GM23338 (cell line): ENCODE measurements at regions not wholly inside any gene's neighbourhood (a gene's known extent, or its start where the extent isn't known, plus 50 kb on each side); places are given as distances from the start of the nearest gene placed in this dataset.

Source experiments
- ATAC-seq: fragments of 200-7000 bp; cut with Tn5 transposase; 3 replicates; pipeline ENCODE4 v1.9.1; 2020
- DNase-seq: peaks from one replicate; pipeline ENCODE4 v3.0.0-alpha.2; 2015; ENCODE audit warnings: low spot score
- H2AFZ ChIP-seq: fragments of 200-600 bp; sonication (generic); 2 replicates; pipeline ENCODE4 v1.8.0; 2016; ENCODE audit warnings: antibody characterized with exemption, mild to moderate bottlenecking, moderate library complexity
- H3F3A ChIP-seq: fragments of 200-600 bp; sonication (generic); replicated peaks from 2 replicates; pipeline ENCODE4 v1.8.0; 2017; ENCODE audit warnings: antibody characterized with exemption, mixed run types, low read depth
- H3K27ac ChIP-seq: fragments of 200-600 bp; sonication (generic); 2 replicates; pipeline ENCODE4 v1.6.1; 2016; ENCODE audit warnings: low read depth
- H3K27me3 ChIP-seq: fragments of 200-600 bp; sonication (generic); 2 replicates; pipeline ENCODE4 v1.8.0; 2016; ENCODE audit warnings: mild to moderate bottlenecking, mixed run types, moderate library complexity; ENCODE audit not compliant: insufficient read depth
- H3K36me3 ChIP-seq: fragments of 200-600 bp; sonication (generic); 2 replicates; pipeline ENCODE4 v1.8.0; 2016; ENCODE audit warnings: mild to moderate bottlenecking; ENCODE audit not compliant: insufficient read depth
- H3K4me1 ChIP-seq: fragments of 200-600 bp; sonication (generic); 2 replicates; pipeline ENCODE4 v1.8.0; 2016; ENCODE audit warnings: mild to moderate bottlenecking, moderate library complexity; ENCODE audit not compliant: insufficient read depth
- H3K4me2 ChIP-seq: fragments of 200-600 bp; sonication (generic); 2 replicates; pipeline ENCODE4 v1.7.1; 2017; ENCODE audit warnings: mixed run types
- H3K4me3 ChIP-seq: fragments of 200-600 bp; sonication (generic); 2 replicates; pipeline ENCODE4 v1.6.1; 2016; ENCODE audit warnings: mixed run types
- H3K79me2 ChIP-seq: fragments of 200-600 bp; sonication (generic); replicated peaks from 2 replicates; pipeline ENCODE4 v1.8.0; 2017; ENCODE audit warnings: mild to moderate bottlenecking; ENCODE audit not compliant: insufficient read depth
- H3K9me2 ChIP-seq: fragments of 200-600 bp; sonication (generic); 2 replicates; pipeline ENCODE4 v1.8.0; 2017; ENCODE audit not compliant: insufficient read depth
- H4K20me1 ChIP-seq: fragments of 200-600 bp; sonication (generic); replicated peaks from 2 replicates; pipeline ENCODE4 v1.8.0; 2017; ENCODE audit warnings: mild to moderate bottlenecking; ENCODE audit not compliant: insufficient read depth
- H3K27ac Mint-ChIP-seq: 2 replicates; pipeline ENCODE4 v1.8.0; 2020; ENCODE audit warnings: inconsistent platforms, mild to moderate bottlenecking, moderate library complexity, mixed read lengths
- H3K27me3 Mint-ChIP-seq: 3 replicates; pipeline ENCODE4 v1.8.0; 2022; ENCODE audit warnings: low read depth, mild to moderate bottlenecking, moderate library complexity, mixed read lengths, inconsistent platforms; ENCODE audit not compliant: insufficient read depth, poor library complexity
- H3K36me3 Mint-ChIP-seq: 3 replicates; pipeline ENCODE4 v1.8.0; 2021; ENCODE audit warnings: low read depth, mild to moderate bottlenecking, inconsistent platforms, moderate library complexity, mixed read lengths
- H3K4me1 Mint-ChIP-seq: 3 replicates; pipeline ENCODE4 v1.8.0; 2020; ENCODE audit warnings: mild to moderate bottlenecking, inconsistent platforms, mixed read lengths
- H3K4me3 Mint-ChIP-seq: 3 replicates; pipeline ENCODE4 v1.8.0; 2021; ENCODE audit warnings: moderate library complexity, mild to moderate bottlenecking, inconsistent platforms, mixed read lengths
- H3K9me3 Mint-ChIP-seq: 3 replicates; pipeline ENCODE4 v1.8.0; 2020; ENCODE audit warnings: moderate library complexity, mild to moderate bottlenecking, inconsistent platforms, mixed read lengths
- EZH2 ChIP-seq: fragments of 200-600 bp; sonication (generic); IDR thresholded peaks from one replicate; pipeline ENCODE4 v1.8.0; 2017; ENCODE audit warnings: antibody characterized with exemption, mild to moderate bottlenecking, low read depth; ENCODE audit not compliant: unreplicated experiment
- EZH2phosphoT487 ChIP-seq: fragments of 200-600 bp; sonication (generic); IDR thresholded peaks from one replicate; pipeline ENCODE4 v1.8.1; 2018; ENCODE audit warnings: antibody characterized with exemption; ENCODE audit not compliant: unreplicated experiment
- NANOG ChIP-seq: IDR thresholded peaks from 2 replicates; pipeline ENCODE4 v1.6.1; 2016; ENCODE audit warnings: antibody characterized with exemption, borderline replicate concordance
- STAT1 ChIP-seq: IDR thresholded peaks from one replicate; pipeline ENCODE4 v1.6.1; 2016; ENCODE audit warnings: antibody characterized with exemption; ENCODE audit not compliant: unreplicated experiment
- TF ChIP-seq, protein P1 (sequence below): fragments of 250-450 bp; sonication (Bioruptor Pico); IDR thresholded peaks from 2 replicates; pipeline ENCODE4 v1.5.0; 2020; ENCODE audit warnings: mild to moderate bottlenecking, moderate library complexity
- TF ChIP-seq, protein P2 (sequence below): IDR thresholded peaks from one replicate; pipeline ENCODE4 v1.6.1; 2018; ENCODE audit warnings: antibody characterized with exemption; ENCODE audit not compliant: unreplicated experiment
- TF ChIP-seq, protein P3 (sequence below): IDR thresholded peaks from 2 replicates; pipeline ENCODE4 v1.6.1; 2016; ENCODE audit warnings: antibody characterized with exemption

DNA sequence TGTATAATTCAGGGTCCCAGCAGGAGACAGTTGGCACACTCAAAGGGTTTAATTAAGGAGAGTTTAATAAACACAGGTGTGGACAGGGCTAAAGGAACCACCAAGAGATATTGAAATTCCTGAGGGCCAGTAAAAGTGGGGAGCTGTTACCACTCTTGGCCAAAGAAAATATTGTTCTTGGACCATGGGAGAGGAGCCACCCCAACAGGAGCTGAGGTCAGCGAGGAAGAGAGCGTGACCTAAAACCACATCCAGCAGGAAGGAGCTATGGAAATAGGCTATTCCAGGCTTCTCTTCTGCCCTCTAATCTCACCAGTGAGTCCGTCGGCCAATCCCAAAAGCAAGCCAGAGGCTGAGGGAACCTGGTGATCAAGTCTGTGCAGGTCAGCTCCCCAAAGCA is 390.8 kb downstream of the MED13L start:
- no peaks in the 10 kb centered on the region for H3F3A ChIP-seq
- no peak overlapping the region for H3K4me3 ChIP-seq
- no peak overlapping the region for H3K27ac ChIP-seq
- peaks cover 8% of the 10 kb centered on the region for H3K4me1 ChIP-seq
- no peaks in the 10 kb centered on the region for H3K36me3 Mint-ChIP-seq
- H3K9me2 ChIP-seq: no peaks in the 10 kb centered on the region
- DNase-seq (no peak), ATAC-seq (no peak)
- no peak overlapping the region for H3K27ac Mint-ChIP-seq
- H2AFZ ChIP-seq: no peak overlapping the region
- H3K4me1 Mint-ChIP-seq: peaks cover 18% of the 10 kb centered on the region
- H4K20me1 ChIP-seq: no peaks in the 10 kb centered on the region
- H3K9me3 Mint-ChIP-seq: no peaks in the 10 kb centered on the region
- no peaks in the 10 kb centered on the region for H3K27me3 Mint-ChIP-seq
- no peaks in the 10 kb centered on the region for H3K27me3 ChIP-seq
- H3K36me3 ChIP-seq: no peaks in the 10 kb centered on the region
- H3K4me2 ChIP-seq: no peak overlapping the region
- no peak overlapping the region for H3K4me3 Mint-ChIP-seq
- no peaks in the 10 kb centered on the region for H3K79me2 ChIP-seq
- TF ChIP-seq, protein P1, sequence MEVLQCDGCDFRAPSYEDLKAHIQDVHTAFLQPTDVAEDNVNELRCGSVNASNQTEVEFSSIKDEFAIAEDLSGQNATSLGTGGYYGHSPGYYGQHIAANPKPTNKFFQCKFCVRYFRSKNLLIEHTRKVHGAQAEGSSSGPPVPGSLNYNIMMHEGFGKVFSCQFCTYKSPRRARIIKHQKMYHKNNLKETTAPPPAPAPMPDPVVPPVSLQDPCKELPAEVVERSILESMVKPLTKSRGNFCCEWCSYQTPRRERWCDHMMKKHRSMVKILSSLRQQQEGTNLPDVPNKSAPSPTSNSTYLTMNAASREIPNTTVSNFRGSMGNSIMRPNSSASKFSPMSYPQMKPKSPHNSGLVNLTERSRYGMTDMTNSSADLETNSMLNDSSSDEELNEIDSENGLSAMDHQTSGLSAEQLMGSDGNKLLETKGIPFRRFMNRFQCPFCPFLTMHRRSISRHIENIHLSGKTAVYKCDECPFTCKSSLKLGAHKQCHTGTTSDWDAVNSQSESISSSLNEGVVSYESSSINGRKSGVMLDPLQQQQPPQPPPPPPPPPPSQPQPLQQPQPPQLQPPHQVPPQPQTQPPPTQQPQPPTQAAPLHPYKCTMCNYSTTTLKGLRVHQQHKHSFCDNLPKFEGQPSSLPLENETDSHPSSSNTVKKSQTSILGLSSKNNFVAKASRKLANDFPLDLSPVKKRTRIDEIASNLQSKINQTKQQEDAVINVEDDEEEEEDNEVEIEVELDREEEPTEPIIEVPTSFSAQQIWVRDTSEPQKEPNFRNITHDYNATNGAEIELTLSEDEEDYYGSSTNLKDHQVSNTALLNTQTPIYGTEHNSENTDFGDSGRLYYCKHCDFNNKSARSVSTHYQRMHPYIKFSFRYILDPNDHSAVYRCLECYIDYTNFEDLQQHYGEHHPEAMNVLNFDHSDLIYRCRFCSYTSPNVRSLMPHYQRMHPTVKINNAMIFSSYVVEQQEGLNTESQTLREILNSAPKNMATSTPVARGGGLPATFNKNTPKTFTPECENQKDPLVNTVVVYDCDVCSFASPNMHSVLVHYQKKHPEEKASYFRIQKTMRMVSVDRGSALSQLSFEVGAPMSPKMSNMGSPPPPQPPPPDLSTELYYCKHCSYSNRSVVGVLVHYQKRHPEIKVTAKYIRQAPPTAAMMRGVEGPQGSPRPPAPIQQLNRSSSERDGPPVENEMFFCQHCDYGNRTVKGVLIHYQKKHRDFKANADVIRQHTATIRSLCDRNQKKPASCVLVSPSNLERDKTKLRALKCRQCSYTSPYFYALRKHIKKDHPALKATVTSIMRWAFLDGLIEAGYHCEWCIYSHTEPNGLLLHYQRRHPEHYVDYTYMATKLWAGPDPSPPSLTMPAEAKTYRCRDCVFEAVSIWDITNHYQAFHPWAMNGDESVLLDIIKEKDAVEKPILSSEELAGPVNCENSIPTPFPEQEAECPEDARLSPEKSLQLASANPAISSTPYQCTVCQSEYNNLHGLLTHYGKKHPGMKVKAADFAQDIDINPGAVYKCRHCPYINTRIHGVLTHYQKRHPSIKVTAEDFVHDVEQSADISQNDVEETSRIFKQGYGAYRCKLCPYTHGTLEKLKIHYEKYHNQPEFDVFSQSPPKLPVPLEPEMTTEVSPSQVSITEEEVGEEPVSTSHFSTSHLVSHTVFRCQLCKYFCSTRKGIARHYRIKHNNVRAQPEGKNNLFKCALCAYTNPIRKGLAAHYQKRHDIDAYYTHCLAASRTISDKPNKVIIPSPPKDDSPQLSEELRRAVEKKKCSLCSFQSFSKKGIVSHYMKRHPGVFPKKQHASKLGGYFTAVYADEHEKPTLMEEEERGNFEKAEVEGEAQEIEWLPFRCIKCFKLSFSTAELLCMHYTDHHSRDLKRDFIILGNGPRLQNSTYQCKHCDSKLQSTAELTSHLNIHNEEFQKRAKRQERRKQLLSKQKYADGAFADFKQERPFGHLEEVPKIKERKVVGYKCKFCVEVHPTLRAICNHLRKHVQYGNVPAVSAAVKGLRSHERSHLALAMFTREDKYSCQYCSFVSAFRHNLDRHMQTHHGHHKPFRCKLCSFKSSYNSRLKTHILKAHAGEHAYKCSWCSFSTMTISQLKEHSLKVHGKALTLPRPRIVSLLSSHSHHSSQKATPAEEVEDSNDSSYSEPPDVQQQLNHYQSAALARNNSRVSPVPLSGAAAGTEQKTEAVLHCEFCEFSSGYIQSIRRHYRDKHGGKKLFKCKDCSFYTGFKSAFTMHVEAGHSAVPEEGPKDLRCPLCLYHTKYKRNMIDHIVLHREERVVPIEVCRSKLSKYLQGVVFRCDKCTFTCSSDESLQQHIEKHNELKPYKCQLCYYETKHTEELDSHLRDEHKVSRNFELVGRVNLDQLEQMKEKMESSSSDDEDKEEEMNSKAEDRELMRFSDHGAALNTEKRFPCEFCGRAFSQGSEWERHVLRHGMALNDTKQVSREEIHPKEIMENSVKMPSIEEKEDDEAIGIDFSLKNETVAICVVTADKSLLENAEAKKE (CRISPR knock-in tag): no peak

DNA sequence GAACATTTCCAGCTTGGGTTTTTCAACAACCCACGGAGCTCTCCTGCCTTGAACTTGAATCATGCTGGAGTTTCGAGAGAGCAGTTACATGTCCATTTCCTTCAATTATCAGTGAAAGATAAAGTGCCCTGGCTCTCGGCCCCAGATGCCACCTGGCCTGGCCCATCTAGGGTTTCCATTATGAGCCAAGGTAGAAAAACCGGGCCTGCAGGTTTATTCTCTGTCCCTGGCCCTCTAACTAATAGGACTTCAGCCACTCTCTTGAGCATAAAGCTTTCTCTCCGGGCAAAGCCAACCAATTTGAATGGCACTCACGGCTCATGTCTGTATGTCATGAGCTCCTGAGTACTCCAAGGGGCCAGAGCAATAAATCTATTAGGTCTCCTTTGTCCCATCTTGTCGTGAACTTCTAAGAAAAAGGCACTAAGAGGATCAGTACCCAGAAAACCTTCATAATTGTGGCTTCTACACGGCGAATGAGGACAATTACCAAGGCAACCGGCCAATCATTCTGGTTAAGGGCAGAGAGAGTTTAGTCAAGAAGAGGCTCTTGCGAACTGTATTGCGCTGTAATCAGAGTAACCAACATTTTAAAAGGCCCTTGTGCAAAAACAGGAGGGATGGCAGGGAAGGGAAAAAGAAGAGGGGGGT is 392.3 kb downstream of the MED13L start:
- no peaks in the 10 kb centered on the region for H4K20me1 ChIP-seq
- H3K27ac Mint-ChIP-seq: no peak overlapping the region
- no peaks in the 10 kb centered on the region for H3K4me1 ChIP-seq
- H3K9me2 ChIP-seq: no peaks in the 10 kb centered on the region
- H3K4me3 ChIP-seq: no peak overlapping the region
- no peaks in the 10 kb centered on the region for H3K27me3 ChIP-seq
- H3K36me3 ChIP-seq: no peaks in the 10 kb centered on the region
- no peaks in the 10 kb centered on the region for H3K79me2 ChIP-seq
- no peaks in the 10 kb centered on the region for H3F3A ChIP-seq
- DNase-seq (no peak), ATAC-seq (no peak)
- TF ChIP-seq EZH2phosphoT487 (no peak), NANOG (no peak), STAT1 (no peak), EZH2 (no peak)
- TF ChIP-seq, protein P2, sequence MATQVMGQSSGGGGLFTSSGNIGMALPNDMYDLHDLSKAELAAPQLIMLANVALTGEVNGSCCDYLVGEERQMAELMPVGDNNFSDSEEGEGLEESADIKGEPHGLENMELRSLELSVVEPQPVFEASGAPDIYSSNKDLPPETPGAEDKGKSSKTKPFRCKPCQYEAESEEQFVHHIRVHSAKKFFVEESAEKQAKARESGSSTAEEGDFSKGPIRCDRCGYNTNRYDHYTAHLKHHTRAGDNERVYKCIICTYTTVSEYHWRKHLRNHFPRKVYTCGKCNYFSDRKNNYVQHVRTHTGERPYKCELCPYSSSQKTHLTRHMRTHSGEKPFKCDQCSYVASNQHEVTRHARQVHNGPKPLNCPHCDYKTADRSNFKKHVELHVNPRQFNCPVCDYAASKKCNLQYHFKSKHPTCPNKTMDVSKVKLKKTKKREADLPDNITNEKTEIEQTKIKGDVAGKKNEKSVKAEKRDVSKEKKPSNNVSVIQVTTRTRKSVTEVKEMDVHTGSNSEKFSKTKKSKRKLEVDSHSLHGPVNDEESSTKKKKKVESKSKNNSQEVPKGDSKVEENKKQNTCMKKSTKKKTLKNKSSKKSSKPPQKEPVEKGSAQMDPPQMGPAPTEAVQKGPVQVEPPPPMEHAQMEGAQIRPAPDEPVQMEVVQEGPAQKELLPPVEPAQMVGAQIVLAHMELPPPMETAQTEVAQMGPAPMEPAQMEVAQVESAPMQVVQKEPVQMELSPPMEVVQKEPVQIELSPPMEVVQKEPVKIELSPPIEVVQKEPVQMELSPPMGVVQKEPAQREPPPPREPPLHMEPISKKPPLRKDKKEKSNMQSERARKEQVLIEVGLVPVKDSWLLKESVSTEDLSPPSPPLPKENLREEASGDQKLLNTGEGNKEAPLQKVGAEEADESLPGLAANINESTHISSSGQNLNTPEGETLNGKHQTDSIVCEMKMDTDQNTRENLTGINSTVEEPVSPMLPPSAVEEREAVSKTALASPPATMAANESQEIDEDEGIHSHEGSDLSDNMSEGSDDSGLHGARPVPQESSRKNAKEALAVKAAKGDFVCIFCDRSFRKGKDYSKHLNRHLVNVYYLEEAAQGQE: no peak
- TF ChIP-seq, protein P3, sequence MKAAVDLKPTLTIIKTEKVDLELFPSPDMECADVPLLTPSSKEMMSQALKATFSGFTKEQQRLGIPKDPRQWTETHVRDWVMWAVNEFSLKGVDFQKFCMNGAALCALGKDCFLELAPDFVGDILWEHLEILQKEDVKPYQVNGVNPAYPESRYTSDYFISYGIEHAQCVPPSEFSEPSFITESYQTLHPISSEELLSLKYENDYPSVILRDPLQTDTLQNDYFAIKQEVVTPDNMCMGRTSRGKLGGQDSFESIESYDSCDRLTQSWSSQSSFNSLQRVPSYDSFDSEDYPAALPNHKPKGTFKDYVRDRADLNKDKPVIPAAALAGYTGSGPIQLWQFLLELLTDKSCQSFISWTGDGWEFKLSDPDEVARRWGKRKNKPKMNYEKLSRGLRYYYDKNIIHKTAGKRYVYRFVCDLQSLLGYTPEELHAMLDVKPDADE: no peak
- H3K9me3 Mint-ChIP-seq: no peaks in the 10 kb centered on the region
- H3K36me3 Mint-ChIP-seq: no peaks in the 10 kb centered on the region
- H2AFZ ChIP-seq: no peak overlapping the region
- no peak overlapping the region for H3K4me2 ChIP-seq
- no peak overlapping the region for H3K4me3 Mint-ChIP-seq
- no peak overlapping the region for H3K27ac ChIP-seq
- no peaks in the 10 kb centered on the region for H3K27me3 Mint-ChIP-seq
- peaks cover 10% of the 10 kb centered on the region; the same call in 1 of the 3 replicates for H3K4me1 Mint-ChIP-seq
